ENCODE measurements at regions not wholly inside any gene's neighbourhood (a gene's known extent, or its start where the extent isn't known, plus 50 kb on each side); places are given as distances from the start of the nearest gene placed in this dataset.

DNA sequence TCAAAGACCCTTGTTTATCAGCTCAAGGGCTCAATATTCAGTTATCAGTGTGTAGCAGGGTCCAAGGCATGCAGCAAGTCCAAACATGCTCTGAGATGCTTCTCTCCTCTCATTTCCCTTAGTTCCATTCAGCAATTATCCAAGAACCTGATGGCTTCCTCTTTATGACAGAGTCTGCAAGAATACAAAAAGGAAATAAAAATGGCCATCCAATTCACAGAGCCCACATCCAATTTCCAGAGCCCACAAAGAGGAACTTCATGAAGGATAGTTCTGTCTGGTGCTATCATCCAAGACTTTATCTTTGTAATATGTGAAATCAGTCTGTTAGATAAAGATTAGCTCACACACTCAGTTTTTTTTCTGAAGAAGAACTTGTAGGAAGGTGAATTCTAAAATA, 217.2 kb downstream of the LACC1 start:
- H3K27ac Mint-ChIP-seq = no peak overlapping the region
- H3K27me3 Mint-ChIP-seq = no peaks in the 10 kb centered on the region
- no peaks in the 10 kb centered on the region for H3K36me3 Mint-ChIP-seq
- CTCF ChIA-PET = no interaction called here
- no peak overlapping the region for H3K4me3 Mint-ChIP-seq
- no peak for DNase-seq
- H3K9me3 Mint-ChIP-seq = no peaks in the 10 kb centered on the region
- H3K4me1 Mint-ChIP-seq = peaks cover 3% of the 10 kb centered on the region

- Mint-ChIP-seq H3K27me3 (no peaks in the 10 kb centered on the region), H3K4me1 (no peaks in the 10 kb centered on the region), H3K27ac (no peak overlapping the region), H3K36me3 (no peaks in the 10 kb centered on the region), H3K9me3 (no peaks in the 10 kb centered on the region), H3K4me3 (no peak overlapping the region)
- DNase-seq = no peak
- CTCF ChIA-PET = no interaction called here
These were observed 218.9 kb downstream of the LACC1 start for GRCh38 chr13:44098559-44098958.

DNA sequence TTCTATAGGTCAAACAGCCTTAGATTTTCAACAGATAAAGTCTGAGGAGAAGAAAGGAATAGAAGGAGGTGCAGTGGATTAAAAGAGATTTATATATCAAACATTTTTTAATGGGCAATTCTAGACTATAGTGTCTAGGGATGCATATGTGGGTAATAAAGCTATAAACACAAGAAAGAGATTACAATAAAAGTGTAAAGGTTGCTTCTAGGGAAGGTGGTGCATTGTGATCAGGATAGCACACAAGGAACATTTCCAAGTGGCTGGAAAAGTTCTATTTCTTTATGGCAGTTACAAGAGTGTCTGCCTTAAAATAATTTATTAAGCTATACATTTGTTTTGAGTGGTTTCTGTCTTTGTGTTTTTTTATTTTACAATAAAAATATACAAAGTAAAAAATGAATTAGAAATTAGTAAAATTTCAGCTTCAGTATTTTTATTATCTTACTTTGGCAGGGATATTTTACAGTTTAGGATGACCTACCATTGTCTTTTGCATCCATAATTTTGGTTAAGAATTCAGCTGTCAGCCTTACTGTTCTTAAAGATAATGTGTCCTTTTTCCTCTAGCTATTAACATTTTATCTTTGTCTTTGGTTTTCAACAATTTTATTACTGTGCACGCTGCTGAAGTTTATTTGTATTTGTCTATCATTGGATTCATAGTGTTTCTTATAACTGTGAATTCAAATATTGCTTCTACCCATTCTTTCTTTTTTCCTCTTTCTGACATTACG, 221.8 kb downstream of the LACC1 start:
- no peaks in the 10 kb centered on the region for H3K4me1 Mint-ChIP-seq
- CTCF ChIA-PET = no interaction called here
- no peak overlapping the region for H3K4me3 Mint-ChIP-seq
- no peaks in the 10 kb centered on the region for H3K9me3 Mint-ChIP-seq
- no peak for DNase-seq
- H3K36me3 Mint-ChIP-seq = no peaks in the 10 kb centered on the region
- peaks cover 4% of the 10 kb centered on the region for H3K27me3 Mint-ChIP-seq
- no peak overlapping the region for H3K27ac Mint-ChIP-seq

- Mint-ChIP-seq H3K4me1 (no peaks in the 10 kb centered on the region), H3K36me3 (no peaks in the 10 kb centered on the region), H3K9me3 (no peaks in the 10 kb centered on the region), H3K4me3 (no peak overlapping the region), H3K27me3 (peaks cover 4% of the 10 kb centered on the region), H3K27ac (no peak overlapping the region)
- CTCF ChIA-PET = no interaction called here
- no peak for DNase-seq
These were observed 223.9 kb downstream of the LACC1 start for GRCh38 chr13:44103429-44104196.

GRCh38 chr13:44104197-44104490, 224.4 kb downstream of the LACC1 start:
- Mint-ChIP-seq H3K27ac (no peak overlapping the region), H3K27me3 (peaks cover 4% of the 10 kb centered on the region), H3K4me1 (no peaks in the 10 kb centered on the region), H3K36me3 (no peaks in the 10 kb centered on the region), H3K9me3 (no peaks in the 10 kb centered on the region), H3K4me3 (no peak overlapping the region)
- CTCF ChIA-PET = no interaction called here
- no peak for DNase-seq

DNA sequence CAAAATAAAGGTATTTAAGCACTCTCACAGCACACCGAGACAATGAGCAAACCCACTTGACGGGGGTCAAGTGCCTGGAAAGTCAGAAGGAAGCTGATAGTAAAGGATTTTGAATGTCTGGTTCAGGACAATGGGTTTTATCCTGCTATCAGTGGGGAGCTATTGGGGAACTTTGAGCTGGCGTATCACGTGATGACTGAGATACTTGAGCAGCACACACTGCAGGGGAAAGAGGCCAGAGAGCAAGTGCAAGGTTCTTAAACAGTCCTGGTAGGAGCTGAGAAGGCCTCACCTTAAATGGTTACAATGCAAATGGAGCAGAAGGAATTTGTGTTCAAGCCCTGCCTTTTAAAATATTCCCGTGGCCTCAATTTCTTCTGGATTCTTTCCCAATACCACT, 225.3 kb downstream of the LACC1 start:
- Mint-ChIP-seq H3K4me3 (no peak overlapping the region), H3K4me1 (no peaks in the 10 kb centered on the region), H3K27me3 (peaks cover 4% of the 10 kb centered on the region), H3K36me3 (no peaks in the 10 kb centered on the region), H3K9me3 (no peaks in the 10 kb centered on the region), H3K27ac (no peak overlapping the region)
- CTCF ChIA-PET = no interaction called here
- DNase-seq = no peak

DNA sequence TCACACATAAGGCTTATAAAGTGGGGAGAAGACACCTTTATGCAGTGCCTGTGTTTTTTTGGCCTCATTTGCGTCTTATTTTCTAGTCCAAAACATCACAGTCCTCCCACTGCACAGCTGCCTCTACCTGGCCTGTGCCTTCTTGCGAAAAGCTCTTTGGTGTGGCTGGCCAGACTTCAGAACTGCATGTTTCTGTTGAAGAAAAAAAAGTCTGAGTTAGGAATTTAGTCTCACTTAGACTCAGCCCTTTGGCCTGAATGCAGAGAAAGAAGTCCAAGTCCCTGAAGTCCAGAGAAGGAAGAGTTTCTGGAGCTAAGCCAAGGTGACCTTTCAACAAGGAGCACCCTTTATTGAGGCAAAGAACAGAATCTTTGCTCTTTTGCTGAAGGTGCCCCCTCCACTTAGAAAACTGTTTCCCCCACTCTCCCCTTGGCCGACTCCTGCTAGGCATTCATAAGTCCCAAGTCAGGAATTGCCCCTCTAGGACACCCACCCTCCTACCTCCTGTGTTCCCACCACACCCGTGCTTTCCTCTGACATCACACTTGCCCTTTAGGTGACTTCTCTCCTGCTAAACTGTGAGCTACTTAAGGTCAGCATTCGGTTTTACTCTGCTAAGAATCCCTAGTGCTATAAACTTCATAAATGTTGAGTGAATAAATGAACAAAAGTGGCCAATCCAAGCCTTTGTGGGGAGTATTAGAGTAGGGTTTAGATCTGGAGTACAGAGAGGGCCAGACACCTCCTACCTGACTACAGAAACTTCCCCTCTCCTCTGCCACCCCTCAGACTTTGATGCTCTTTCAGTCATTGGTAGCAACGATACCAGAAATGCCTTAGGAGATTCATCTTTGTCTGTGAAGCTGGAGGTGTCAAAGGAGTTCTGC, 226.8 kb downstream of the LACC1 start:
- DNase-seq = no peak
- H3K27ac Mint-ChIP-seq = no peak overlapping the region
- H3K4me1 Mint-ChIP-seq = no peaks in the 10 kb centered on the region
- no peak overlapping the region for H3K4me3 Mint-ChIP-seq
- H3K27me3 Mint-ChIP-seq = peaks cover 4% of the 10 kb centered on the region
- CTCF ChIA-PET = no interaction called here
- H3K36me3 Mint-ChIP-seq = no peaks in the 10 kb centered on the region
- no peaks in the 10 kb centered on the region for H3K9me3 Mint-ChIP-seq

DNA sequence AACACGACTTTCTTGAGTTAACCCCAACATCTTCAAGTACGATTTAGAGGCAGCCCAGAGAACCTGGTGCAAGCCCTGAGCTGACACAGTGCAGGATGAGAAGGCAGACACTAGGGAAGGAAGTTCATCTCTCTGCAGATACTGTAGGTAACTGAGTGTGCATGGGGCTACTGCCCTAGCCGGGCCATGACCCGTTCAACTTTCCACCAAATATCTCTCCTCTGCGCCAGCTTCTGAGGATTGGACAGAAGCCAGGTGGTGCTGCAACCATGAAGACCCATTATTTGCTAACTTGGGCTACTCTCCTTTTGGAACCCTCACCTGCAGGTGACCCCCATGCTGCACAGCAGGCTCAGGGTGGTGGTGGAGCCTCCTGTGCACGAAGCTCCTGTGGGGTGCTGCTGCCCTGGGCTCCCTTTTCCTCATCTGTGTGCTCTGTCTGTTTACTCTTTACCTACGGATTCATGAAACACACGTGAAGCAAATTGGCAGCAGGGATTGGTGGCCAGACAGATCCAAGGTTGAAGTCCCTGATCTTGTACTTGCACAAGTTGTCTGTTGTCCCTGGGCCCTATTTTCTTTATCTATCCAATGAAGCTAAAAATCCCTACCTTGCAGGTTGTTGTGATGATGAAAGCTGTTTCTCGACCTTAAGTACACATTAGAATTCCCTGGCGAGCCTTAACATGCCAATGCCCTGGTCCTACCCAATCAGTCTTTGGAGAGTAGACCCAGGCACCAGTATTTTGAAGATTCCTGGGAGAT, 227.8 kb downstream of the LACC1 start:
- no peaks in the 10 kb centered on the region for H3K4me1 Mint-ChIP-seq
- H3K27ac Mint-ChIP-seq = no peak overlapping the region
- H3K9me3 Mint-ChIP-seq = no peaks in the 10 kb centered on the region

DNA sequence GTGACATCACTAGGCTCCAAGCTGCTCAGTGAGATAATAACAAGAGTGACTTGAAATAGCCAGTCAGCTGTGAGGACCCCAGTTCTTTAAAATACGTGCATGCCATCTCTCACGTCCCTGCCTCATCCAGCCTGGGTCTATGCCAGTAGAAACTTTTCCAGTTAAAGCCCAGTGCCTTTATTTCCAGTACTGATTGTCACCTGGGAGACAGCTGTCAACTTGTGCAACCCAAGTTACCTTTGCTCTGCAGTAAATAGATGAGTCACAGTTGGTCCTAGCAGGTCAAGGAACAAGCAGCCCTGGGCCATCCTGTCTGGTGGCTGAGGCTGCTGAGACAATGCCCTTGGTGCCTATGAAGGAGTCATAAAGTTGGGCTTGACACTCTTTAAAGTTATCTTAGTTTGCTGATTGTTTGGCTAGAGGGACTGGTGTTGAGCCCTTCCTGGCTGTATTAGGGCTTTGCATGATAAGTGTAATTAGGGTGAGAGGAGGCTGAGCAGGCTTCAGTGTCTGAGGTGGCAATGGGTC, 228.7 kb downstream of the LACC1 start:
- H3K9me3 Mint-ChIP-seq = no peaks in the 10 kb centered on the region
- peaks cover 4% of the 10 kb centered on the region for H3K27me3 Mint-ChIP-seq
- no peak overlapping the region for H3K4me3 Mint-ChIP-seq
- DNase-seq = no peak
- CTCF ChIA-PET = no interaction called here
- H3K36me3 Mint-ChIP-seq = no peaks in the 10 kb centered on the region
- no peak overlapping the region for H3K27ac Mint-ChIP-seq
- no peaks in the 10 kb centered on the region for H3K4me1 Mint-ChIP-seq

More for the DNA sequence above, 227.8 kb downstream of the LACC1 start:
- no peak for DNase-seq
- H3K27me3 Mint-ChIP-seq = peaks cover 4% of the 10 kb centered on the region
- CTCF ChIA-PET = no interaction called here
- no peak overlapping the region for H3K4me3 Mint-ChIP-seq
- H3K36me3 Mint-ChIP-seq = no peaks in the 10 kb centered on the region

DNA sequence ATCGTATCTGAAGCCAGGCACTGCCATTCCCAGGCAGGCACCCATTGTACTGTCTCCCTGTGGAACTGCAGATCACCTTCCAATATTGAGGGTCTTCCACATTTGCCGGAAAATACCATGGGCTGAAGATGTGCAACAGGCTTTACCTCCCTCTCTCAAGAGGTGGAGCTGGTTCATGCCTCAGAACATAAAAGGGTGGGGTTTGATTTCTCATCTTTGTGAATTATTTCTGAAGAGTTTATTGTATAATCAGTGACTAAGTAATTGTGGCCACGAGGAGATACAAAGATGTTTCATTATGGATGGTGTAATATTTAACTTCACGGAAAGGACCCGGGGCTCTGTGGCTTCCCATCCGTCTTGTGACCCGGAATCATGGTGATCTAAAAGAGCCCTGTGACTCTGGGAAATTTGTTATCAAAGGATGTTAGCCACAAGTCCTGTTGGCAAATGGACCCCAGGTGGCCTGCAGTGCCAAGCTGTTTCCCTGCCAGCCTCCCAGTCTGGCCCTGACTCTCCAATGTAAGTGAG, 230.5 kb downstream of the LACC1 start:
- Mint-ChIP-seq H3K27me3 (no peaks in the 10 kb centered on the region), H3K4me1 (no peaks in the 10 kb centered on the region), H3K27ac (no peak overlapping the region), H3K36me3 (no peaks in the 10 kb centered on the region), H3K9me3 (no peaks in the 10 kb centered on the region), H3K4me3 (no peak overlapping the region)
- no peak for DNase-seq
- CTCF ChIA-PET = no interaction called here

DNA sequence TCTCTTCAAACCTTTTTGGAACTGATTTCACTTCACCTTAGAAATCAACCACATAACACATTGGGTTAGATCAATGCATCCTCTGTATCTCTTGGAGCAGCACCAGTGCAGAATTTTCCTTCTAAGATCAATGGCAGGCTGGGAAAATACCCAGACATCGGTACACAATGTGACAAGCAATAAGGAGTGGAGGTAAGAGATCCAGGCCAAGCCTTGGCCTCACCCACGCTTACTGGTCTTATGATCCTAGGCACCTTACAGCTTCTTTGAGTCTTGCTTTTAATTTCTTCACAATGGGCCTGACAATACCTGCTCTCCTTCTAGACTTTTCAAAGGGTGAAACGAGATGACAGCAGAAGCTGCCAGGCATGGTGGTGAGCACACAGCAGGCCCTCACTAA, 232.0 kb downstream of the LACC1 start:
- Mint-ChIP-seq H3K27ac (no peak overlapping the region), H3K4me3 (no peak overlapping the region), H3K4me1 (peaks cover 1% of the 10 kb centered on the region), H3K9me3 (no peaks in the 10 kb centered on the region), H3K36me3 (no peaks in the 10 kb centered on the region), H3K27me3 (no peaks in the 10 kb centered on the region)
- CTCF ChIA-PET = no interaction called here
- no peak for DNase-seq

GRCh38 chr13:44112700-44113329, 233.1 kb downstream of the LACC1 start:
- no peaks in the 10 kb centered on the region for H3K27me3 Mint-ChIP-seq
- H3K36me3 Mint-ChIP-seq = no peaks in the 10 kb centered on the region
- no peak for DNase-seq
- peaks cover 9% of the 10 kb centered on the region for H3K4me1 Mint-ChIP-seq
- H3K9me3 Mint-ChIP-seq = no peaks in the 10 kb centered on the region
- H3K4me3 Mint-ChIP-seq = no peak overlapping the region
- CTCF ChIA-PET = no interaction called here
- no peak overlapping the region for H3K27ac Mint-ChIP-seq

GRCh38 chr13:44116562-44117332, 237.0 kb downstream of the LACC1 start:
- CTCF ChIA-PET = interaction anchor here (1.3 kb wide), 1 partner anchor 24 kb away, joined by 4 read pairs; no protein-coding TSS in a partner anchor
- peaks cover 9% of the 10 kb centered on the region for H3K4me1 Mint-ChIP-seq
- no peak for DNase-seq
- H3K4me3 Mint-ChIP-seq = no peak overlapping the region
- no peaks in the 10 kb centered on the region for H3K27me3 Mint-ChIP-seq
- H3K27ac Mint-ChIP-seq = no peak overlapping the region
- H3K36me3 Mint-ChIP-seq = no peaks in the 10 kb centered on the region
- no peaks in the 10 kb centered on the region for H3K9me3 Mint-ChIP-seq

All from activated naive CD4-positive, alpha-beta T cell treated with anti-CD3 and anti-CD28 coated beads, Interleukin-2, amount 10 ng/mL, durations not matched to agents 7 days and 5 days (primary cell).